K562 (cell line): ENCODE measurements at regions not wholly inside any gene's neighbourhood (a gene's known extent, or its start where the extent isn't known, plus 50 kb on each side); places are given as distances from the start of the nearest gene placed in this dataset.

Experiments
- ATAC-seq: fragments of 200-7000 bp; cut with Tn5 transposase; 3 replicates; pipeline ENCODE4 v1.9.1; 2020; ENCODE audit warnings: moderate library complexity
- BruUV-seq: library from RNA; stranded (reverse); fragments of 400-500 nt; replicated peaks from 2 replicates; lab custom pipeline; 2021; lab: Mats Ljungman, UMichigan
- CTCF ChIA-PET: fragments of 300-600 bp; formaldehyde crosslinking; extraction: SDS; loops from one replicate; lab custom pipeline; 2021; ENCODE audit warnings: low intra/inter-chr PET ratio; lab: Yijun Ruan, JAX
- POLR2A ChIA-PET: fragments of 300-600, 350-650 bp; sonication (Branson Sonifier 250); formaldehyde crosslinking; extraction: SDS; loops from one replicate; lab custom pipeline; 2021; ENCODE audit warnings: antibody characterized with exemption, inconsistent platforms; lab: Yijun Ruan, JAX
- DNase-seq, 4 experiments: peaks; one replicate each; pipeline versions ENCODE4 v3.0.0 to v3.0.0-alpha.2; 2011 to 2018; ENCODE audit warnings: low spot score in 3 of 4, mixed read lengths in 3 of 4; ENCODE audit errors: extremely low read depth in 1 of 4
- FAIRE-seq: peaks from 2 replicates; lab custom pipeline; 2011; peaks lifted over from hg19 to GRCh38; lab: Jason Lieb, UNC
- H2AFZ ChIP-seq: 2 replicates; pipeline ENCODE4 v1.6.0; 2011; ENCODE audit warnings: low read depth, low read length, control low read depth, inconsistent platforms
- H3K27ac ChIP-seq: fragments of 200-600 bp; 3 replicates; pipeline ENCODE4 v1.8.0; 2011; ENCODE audit warnings: low read depth, mild to moderate bottlenecking, control low read depth, inconsistent platforms, low read length, moderate library complexity, mixed read lengths; ENCODE audit errors: extremely low read depth
- H3K27me3 ChIP-seq, 2 experiments: fragments of 300-600 bp in 1 of 2; 2 replicates in 1 of 2; 3 replicates in 1 of 2; pipeline versions ENCODE4 v1.6.0 to v1.8.0; 2011; ENCODE audit warnings: inconsistent platforms in 2 of 2, low read length in 2 of 2, mild to moderate bottlenecking in 1 of 2, mixed read lengths in 1 of 2, moderate library complexity in 1 of 2; ENCODE audit not compliant: control insufficient read depth in 2 of 2, insufficient read depth in 2 of 2
- H3K36me3 ChIP-seq: fragments of 300-600 bp; 3 replicates; pipeline ENCODE4 v1.8.0; 2011; ENCODE audit warnings: mild to moderate bottlenecking, low read length, inconsistent platforms; ENCODE audit not compliant: control insufficient read depth, insufficient read depth
- H3K4me1 ChIP-seq, 2 experiments: fragments of 200-600 bp in 1 of 2; replicated peaks in 1 of 2; 2 replicates in 1 of 2; 3 replicates in 1 of 2; pipeline versions ENCODE4 v1.5.1 to v1.8.0; 2011; ENCODE audit warnings: inconsistent platforms in 2 of 2, low read length in 2 of 2, mild to moderate bottlenecking in 1 of 2, mixed read lengths in 1 of 2, moderate library complexity in 1 of 2; ENCODE audit not compliant: control insufficient read depth in 2 of 2, insufficient read depth in 2 of 2
- H3K4me2 ChIP-seq: 2 replicates; pipeline ENCODE4 v1.6.1; 2011; ENCODE audit warnings: low read length, control low read depth, inconsistent platforms, mixed read lengths; ENCODE audit not compliant: insufficient read depth
- H3K4me3 ChIP-seq: fragments of 200-600 bp; sonication (generic), shearing (Covaris generic); 2 replicates; pipeline ENCODE4 v1.5.1; 2016; ENCODE audit warnings: control low read depth, inconsistent platforms
- H3K79me2 ChIP-seq: fragments of 200-600 bp; 3 replicates; pipeline ENCODE4 v1.8.0; 2011; ENCODE audit warnings: low read length, inconsistent platforms; ENCODE audit not compliant: control insufficient read depth, insufficient read depth
- H3K9ac ChIP-seq, 2 experiments: 2 replicates each; pipeline versions ENCODE4 v1.6.0 to v1.6.1; 2011; ENCODE audit warnings: low read depth in 2 of 2, low read length in 2 of 2, control low read depth in 1 of 2, inconsistent platforms in 1 of 2, mild to moderate bottlenecking in 1 of 2, mixed read lengths in 1 of 2; ENCODE audit not compliant: insufficient read depth in 1 of 2
- H3K9me1 ChIP-seq: one replicate; pipeline ENCODE4 v1.6.0; 2011; ENCODE audit warnings: inconsistent platforms, mild to moderate bottlenecking, low read length, moderate library complexity; ENCODE audit not compliant: control insufficient read depth, insufficient read depth
- H3K9me3 ChIP-seq: replicated peaks from 2 replicates; pipeline ENCODE4 v1.5.1; 2011; ENCODE audit warnings: low read depth, low read length, inconsistent platforms; ENCODE audit not compliant: control insufficient read depth, insufficient read depth
- H4K20me1 ChIP-seq: replicated peaks from 2 replicates; pipeline ENCODE4 v1.6.1; 2011; ENCODE audit warnings: low read length, inconsistent platforms, mixed read lengths; ENCODE audit not compliant: control insufficient read depth, insufficient read depth
- CUX1 ChIP-seq: fragments of 200-800 bp; sonication (Bioruptor generic); IDR thresholded peaks from 2 replicates; pipeline ENCODE4 v1.6.1; 2016; ENCODE audit warnings: missing genetic modification characterization, missing compliant biosample characterization
- MAZ ChIP-seq, 2 experiments: fragments of 450-650 bp in 1 of 2; sonication (generic) in 1 of 2; formaldehyde crosslinking; IDR thresholded peaks in 1 of 2; conservative IDR thresholded peaks in 1 of 2; 2 replicates each; pipeline versions ENCODE4 v1.4.0 to v1.5.0; 2020; ENCODE audit warnings: mild to moderate bottlenecking in 1 of 2, missing genetic modification reagents in 1 of 2
- NCOA2 ChIP-seq, 2 experiments: fragments of 450-650 bp; IDR thresholded peaks; 2 replicates each; pipeline ENCODE4 v1.6.1; 2018; ENCODE audit warnings: mild to moderate bottlenecking in 2 of 2, moderate library complexity in 1 of 2; ENCODE audit not compliant: partially characterized antibody in 2 of 2
- RBM22 ChIP-seq: fragments of 200-400 bp; formaldehyde crosslinking; IDR thresholded peaks from 2 replicates; pipeline ENCODE4 v1.6.1; 2018; ENCODE audit warnings: low read length, low read depth; ENCODE audit not compliant: poor library complexity, severe bottlenecking
- TRIM28 ChIP-seq: fragments of 450-650 bp; IDR thresholded peaks from 2 replicates; pipeline ENCODE4 v1.6.1; 2017
- ZBTB12 ChIP-seq: fragments of 250-450 bp; sonication (Bioruptor Pico); IDR thresholded peaks from 2 replicates; pipeline ENCODE4 v1.4.0; 2020
- ZNF140 ChIP-seq: fragments of 250-450 bp; sonication (Bioruptor Pico); IDR thresholded peaks from 2 replicates; pipeline ENCODE4 v1.8.0; 2021; ENCODE audit warnings: moderate library complexity, mild to moderate bottlenecking, inconsistent platforms
- ZNF184 ChIP-seq: sonication (generic); formaldehyde crosslinking; IDR thresholded peaks from 2 replicates; pipeline ENCODE4 v1.5.0; 2020; ENCODE audit warnings: missing genetic modification reagents
- ZNF696 ChIP-seq: fragments of 250-450 bp; sonication (Bioruptor Pico); conservative IDR thresholded peaks from 2 replicates; pipeline ENCODE4 v1.4.0; 2020; ENCODE audit warnings: mild to moderate bottlenecking, moderate library complexity
- WGBS: fragments of 100-300 bp; shearing (Covaris generic); methylation state at CpG from one replicate; pipeline ENCODE4 v1.1.6; 2016; ENCODE audit warnings: low coverage, mixed read lengths; ENCODE audit not compliant: insufficient coverage; ENCODE audit errors: missing lambda C conversion rate; 5-methylcytosine and 5-hydroxymethylcytosine counted together
- in situ Hi-C: fragments of 300-500 bp; cut with MboI; formaldehyde crosslinking; loops from 4 replicates; pipeline ENCODE4 v1.15.0; 2018; ENCODE audit warnings: inconsistent platforms, mixed read lengths
- intact Hi-C: fragments of 100-400 bp; cut with micrococcal nuclease; formaldehyde crosslinking; loops from 2 replicates; pipeline ENCODE4 v1.14.2; 2022

DNA sequence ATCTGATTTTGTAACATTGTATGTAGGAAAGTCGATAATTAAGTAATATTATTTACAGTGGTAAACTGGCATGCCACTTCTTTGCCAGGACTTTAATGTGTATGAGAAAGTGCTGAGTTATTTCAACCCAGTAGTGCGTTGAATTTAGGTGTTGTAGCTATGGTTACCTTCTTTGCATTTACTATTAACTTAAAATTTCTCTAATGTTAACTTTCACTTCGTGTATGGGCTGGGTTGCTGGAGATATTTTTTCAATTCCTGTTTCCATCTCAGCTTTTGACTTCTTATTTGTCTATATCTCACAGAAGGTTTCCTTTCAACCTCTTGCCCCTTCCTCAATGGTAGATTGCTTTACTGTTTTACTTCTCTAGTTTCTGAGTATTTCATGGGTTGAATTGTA is 1345.6 kb downstream of the FSCB start:
- CTCF ChIA-PET, result no interaction called here
- POLR2A ChIA-PET, result no interaction called here
- Histone ChIP-seq H3K9me3 (no peaks in the 10 kb centered on the region), H3K4me3 (no peak overlapping the region), H3K9me1 (no peaks in the 10 kb centered on the region), H3K27ac (no peak overlapping the region), H4K20me1 (no peaks in the 10 kb centered on the region), H3K4me1 (no peaks in the 10 kb centered on the region), H3K4me2 (no peak overlapping the region), H2AFZ (no peak overlapping the region), H3K27me3 (no peaks in the 10 kb centered on the region), H3K9ac (no peak overlapping the region), H3K79me2 (no peaks in the 10 kb centered on the region), H3K36me3 (no peaks in the 10 kb centered on the region)
- no peak for DNase-seq
- BruUV-seq, result no TSS peak
- in situ Hi-C loops, result no loop called here
- intact Hi-C loops, result no loop called here
- ATAC-seq, result no peak
- no peak for TF ChIP-seq ZNF140 (CRISPR knock-in tag)
- 0% methylated on average over 3 of the region's 3 CpGs for WGBS
- FAIRE-seq, result no peak

- intact Hi-C loops, result no loop called here
- no peaks in the 10 kb centered on the region for H3K9me1 ChIP-seq
- no TSS peak for BruUV-seq
- H3K4me3 ChIP-seq, result no peak overlapping the region
- no peak overlapping the region for H3K27ac ChIP-seq
- H3K4me1 ChIP-seq, result no peaks in the 10 kb centered on the region
- FAIRE-seq (no peak), DNase-seq (no peak), ATAC-seq (no peak)
- no peak overlapping the region for H3K4me2 ChIP-seq
- POLR2A ChIA-PET, result no interaction called here
- 3% methylated on average over 2 of the region's 2 CpGs for WGBS
- H3K9me3 ChIP-seq, result no peaks in the 10 kb centered on the region
- no peak overlapping the region for H3K9ac ChIP-seq
- H3K27me3 ChIP-seq, result no peaks in the 10 kb centered on the region
- H4K20me1 ChIP-seq, result no peaks in the 10 kb centered on the region
- H2AFZ ChIP-seq, result no peak overlapping the region
- TF ChIP-seq ZNF184 (CRISPR knock-in tag) (no peak), MAZ (CRISPR knock-in tag; conservative IDR thresholded peaks at IDR 0.05 in 1 of 2, IDR thresholded peaks at IDR 0.05 in 1 of 2) (no peak), ZNF696 (CRISPR knock-in tag) (no peak), RBM22 (no peak), NCOA2 (IDR thresholded peaks at IDR 0.05; ENCODE audit: partially characterized antibody in 2 of 2) (no peak), ZBTB12 (no peak), TRIM28 (no peak), CUX1 (CRISPR knock-in tag) (no peak)
- H3K36me3 ChIP-seq, result no peaks in the 10 kb centered on the region
- CTCF ChIA-PET, result no interaction called here
- no peaks in the 10 kb centered on the region for H3K79me2 ChIP-seq
- in situ Hi-C loops, result no loop called here
These were observed 1349.4 kb downstream of the FSCB start for GRCh38 chr14:43157661-43158060.
